ENCODE measurements at regions not wholly inside any gene's neighbourhood (a gene's known extent, or its start where the extent isn't known, plus 50 kb on each side); places are given as distances from the start of the nearest gene placed in this dataset.
A peak's percentile ranks its signal among the peaks of the same experiment; 100 is the strongest.

GRCh38 chr1:56254130-56254529 lies 325.2 kb downstream of the PLPP3 start:
- Histone ChIP-seq H3K9ac (ENCODE audit: low read length) (no peak overlapping the region), H3K4me1 (ENCODE audit: control insufficient read depth in 1 of 2, insufficient read depth in 2 of 2, low read length in 2 of 2) (peaks cover 0 to 3% of the 10 kb centered on the region in 2 experiments), H3K4me2 (ENCODE audit: low read length) (no peak overlapping the region), H2BK12ac (ENCODE audit: low read length) (no peak overlapping the region), H3K27ac (ENCODE audit: low read depth, low read length) (no peak overlapping the region), H3K23ac (ENCODE audit: low read length) (no peak overlapping the region), H3K79me2 (ENCODE audit: control insufficient read depth, insufficient read depth, low read length, poor library complexity) (no peaks in the 10 kb centered on the region), H3K79me1 (ENCODE audit: low read length) (no peaks in the 10 kb centered on the region), H3K18ac (ENCODE audit: low read length) (no peak overlapping the region), H4K8ac (ENCODE audit: low read depth, low read length) (no peak overlapping the region), H3K36me3 (ENCODE audit: control insufficient read depth in 1 of 2, insufficient read depth in 2 of 2, low read length in 2 of 2) (no peaks in the 10 kb centered on the region), H2BK5ac (ENCODE audit: low read depth, low read length, poor library complexity) (no peak overlapping the region), H3K27me3 (ENCODE audit: insufficient read depth, low read length) (no peaks in the 10 kb centered on the region), H3K4me3 (ENCODE audit: low read depth, low read length) (no peak overlapping the region), H3K14ac (ENCODE audit: low read length) (no peak overlapping the region), H2BK120ac (ENCODE audit: insufficient read depth, low read length, poor library complexity) (no peak overlapping the region), H4K91ac (ENCODE audit: low read depth, low read length) (no peak overlapping the region), H3K9me3 (ENCODE audit: insufficient read depth, low read depth, low read length) (no peaks in the 10 kb centered on the region), H2AFZ (ENCODE audit: insufficient read depth, low read length, poor library complexity) (no peak overlapping the region), H4K12ac (ENCODE audit: low read depth, low read length) (no peak overlapping the region), H2AK5ac (ENCODE audit: low read length) (no peak overlapping the region), H3K4ac (ENCODE audit: low read depth, low read length) (no peak overlapping the region)
- no peak for DNase-seq
- no CpG with 5 or more reads among the region's 2 CpGs for WGBS (ENCODE audit: extremely low coverage, insufficient coverage, insufficient read length)

- Histone ChIP-seq H3K79me1 (ENCODE audit: low read length) (no peaks in the 10 kb centered on the region), H2BK120ac (ENCODE audit: insufficient read depth, low read length, poor library complexity) (no peak overlapping the region), H3K14ac (ENCODE audit: low read length) (no peak overlapping the region), H3K4me1 (ENCODE audit: control insufficient read depth in 1 of 2, insufficient read depth in 2 of 2, low read length in 2 of 2) (peaks cover 0 to 2% of the 10 kb centered on the region in 2 experiments), H2BK12ac (ENCODE audit: low read length) (no peak overlapping the region), H2BK5ac (ENCODE audit: low read depth, low read length, poor library complexity) (no peak overlapping the region), H3K27ac (ENCODE audit: low read depth, low read length) (no peak overlapping the region), H4K91ac (ENCODE audit: low read depth, low read length) (no peak overlapping the region), H4K12ac (ENCODE audit: low read depth, low read length) (no peak overlapping the region), H4K8ac (ENCODE audit: low read depth, low read length) (no peak overlapping the region), H3K4me3 (ENCODE audit: low read depth, low read length) (no peak overlapping the region), H3K9me3 (ENCODE audit: insufficient read depth, low read depth, low read length) (no peaks in the 10 kb centered on the region), H3K4ac (ENCODE audit: low read depth, low read length) (no peak overlapping the region), H3K9ac (ENCODE audit: low read length) (no peak overlapping the region), H3K36me3 (ENCODE audit: control insufficient read depth in 1 of 2, insufficient read depth in 2 of 2, low read length in 2 of 2) (peaks cover 0 to 3% of the 10 kb centered on the region in 2 experiments), H3K79me2 (ENCODE audit: control insufficient read depth, insufficient read depth, low read length, poor library complexity) (no peaks in the 10 kb centered on the region), H3K4me2 (ENCODE audit: low read length) (no peak overlapping the region), H2AFZ (ENCODE audit: insufficient read depth, low read length, poor library complexity) (no peak overlapping the region), H3K23ac (ENCODE audit: low read length) (no peak overlapping the region), H3K27me3 (ENCODE audit: insufficient read depth, low read length) (no peaks in the 10 kb centered on the region), H3K18ac (ENCODE audit: low read length) (no peak overlapping the region), H2AK5ac (ENCODE audit: low read length) (no peak overlapping the region)
- WGBS (ENCODE audit: extremely low coverage, insufficient coverage, insufficient read length), result no CpG with 5 or more reads among the region's 1 CpG
- DNase-seq, result no peak
Observed at GRCh38 chr1:56250809-56251208, 328.6 kb downstream of the PLPP3 start.

GRCh38 chr1:56249234-56249633 lies 330.1 kb downstream of the PLPP3 start:
- no peak overlapping the region for H2BK120ac ChIP-seq (ENCODE audit: insufficient read depth, low read length, poor library complexity)
- no peak overlapping the region for H4K91ac ChIP-seq (ENCODE audit: low read depth, low read length)
- no peak overlapping the region for H3K9ac ChIP-seq (ENCODE audit: low read length)
- 100% methylated on average over 1 of the region's 2 CpGs for WGBS (ENCODE audit: extremely low coverage, insufficient coverage, insufficient read length)
- H3K36me3 ChIP-seq (ENCODE audit: control insufficient read depth in 1 of 2, insufficient read depth in 2 of 2, low read length in 2 of 2), result peaks cover 0 to 3% of the 10 kb centered on the region in 2 experiments
- H3K14ac ChIP-seq (ENCODE audit: low read length), result no peak overlapping the region
- no peak overlapping the region for H3K23ac ChIP-seq (ENCODE audit: low read length)
- no peaks in the 10 kb centered on the region for H3K79me1 ChIP-seq (ENCODE audit: low read length)
- H2AK5ac ChIP-seq (ENCODE audit: low read length), result no peak overlapping the region
- no peaks in the 10 kb centered on the region for H3K79me2 ChIP-seq (ENCODE audit: control insufficient read depth, insufficient read depth, low read length, poor library complexity)
- no peak overlapping the region for H2BK12ac ChIP-seq (ENCODE audit: low read length)
- no peak overlapping the region for H4K12ac ChIP-seq (ENCODE audit: low read depth, low read length)
- no peak overlapping the region for H2AFZ ChIP-seq (ENCODE audit: insufficient read depth, low read length, poor library complexity)
- H3K4me1 ChIP-seq (ENCODE audit: control insufficient read depth in 1 of 2, insufficient read depth in 2 of 2, low read length in 2 of 2), result no peaks in the 10 kb centered on the region
- DNase-seq, result peak in 1 of 2 donors; percentile 18
- no peaks in the 10 kb centered on the region for H3K9me3 ChIP-seq (ENCODE audit: insufficient read depth, low read depth, low read length)
- H3K4me2 ChIP-seq (ENCODE audit: low read length), result no peak overlapping the region
- H2BK5ac ChIP-seq (ENCODE audit: low read depth, low read length, poor library complexity), result no peak overlapping the region
- no peak overlapping the region for H3K18ac ChIP-seq (ENCODE audit: low read length)
- no peak overlapping the region for H3K4me3 ChIP-seq (ENCODE audit: low read depth, low read length)
- no peaks in the 10 kb centered on the region for H3K27me3 ChIP-seq (ENCODE audit: insufficient read depth, low read length)
- no peak overlapping the region for H4K8ac ChIP-seq (ENCODE audit: low read depth, low read length)
- H3K4ac ChIP-seq (ENCODE audit: low read depth, low read length), result no peak overlapping the region
- no peak overlapping the region for H3K27ac ChIP-seq (ENCODE audit: low read depth, low read length)

- no peaks in the 10 kb centered on the region for H3K27me3 ChIP-seq (ENCODE audit: insufficient read depth, low read length)
- no peak overlapping the region for H3K18ac ChIP-seq (ENCODE audit: low read length)
- no peak overlapping the region for H3K23ac ChIP-seq (ENCODE audit: low read length)
- H4K12ac ChIP-seq (ENCODE audit: low read depth, low read length), result no peak overlapping the region
- no peak overlapping the region for H3K4me3 ChIP-seq (ENCODE audit: low read depth, low read length)
- no peak overlapping the region for H2BK120ac ChIP-seq (ENCODE audit: insufficient read depth, low read length, poor library complexity)
- DNase-seq, result no peak
- H2BK5ac ChIP-seq (ENCODE audit: low read depth, low read length, poor library complexity), result no peak overlapping the region
- no peak overlapping the region for H3K4ac ChIP-seq (ENCODE audit: low read depth, low read length)
- H4K8ac ChIP-seq (ENCODE audit: low read depth, low read length), result no peak overlapping the region
- H2BK12ac ChIP-seq (ENCODE audit: low read length), result no peak overlapping the region
- WGBS (ENCODE audit: extremely low coverage, insufficient coverage, insufficient read length), result no CpG with 5 or more reads among the region's 1 CpG
- H3K79me2 ChIP-seq (ENCODE audit: control insufficient read depth, insufficient read depth, low read length, poor library complexity), result no peaks in the 10 kb centered on the region
- H2AFZ ChIP-seq (ENCODE audit: insufficient read depth, low read length, poor library complexity), result no peak overlapping the region
- H3K9me3 ChIP-seq (ENCODE audit: insufficient read depth, low read depth, low read length), result no peaks in the 10 kb centered on the region
- H4K91ac ChIP-seq (ENCODE audit: low read depth, low read length), result no peak overlapping the region
- no peak overlapping the region for H2AK5ac ChIP-seq (ENCODE audit: low read length)
- peaks cover 0 to 3% of the 10 kb centered on the region in 2 experiments for H3K36me3 ChIP-seq (ENCODE audit: control insufficient read depth in 1 of 2, insufficient read depth in 2 of 2, low read length in 2 of 2)
- no peaks in the 10 kb centered on the region for H3K79me1 ChIP-seq (ENCODE audit: low read length)
- no peak overlapping the region for H3K14ac ChIP-seq (ENCODE audit: low read length)
- H3K27ac ChIP-seq (ENCODE audit: low read depth, low read length), result no peak overlapping the region
- no peaks in the 10 kb centered on the region for H3K4me1 ChIP-seq (ENCODE audit: control insufficient read depth in 1 of 2, insufficient read depth in 2 of 2, low read length in 2 of 2)
- no peak overlapping the region for H3K4me2 ChIP-seq (ENCODE audit: low read length)
- H3K9ac ChIP-seq (ENCODE audit: low read length), result no peak overlapping the region
Observed at GRCh38 chr1:56248138-56248537, 331.2 kb downstream of the PLPP3 start.

Data from trophoblast cell (in vitro differentiated cells and primary cell).